COR-L47 (cell line): ENCODE measurements at regions not wholly inside any gene's neighbourhood (a gene's known extent, or its start where the extent isn't known, plus 50 kb on each side); places are given as distances from the start of the nearest gene placed in this dataset.
"Not testable (repeated sequence)": the region's sequence is repeated elsewhere in the genome, so short reads cannot be mapped to it uniquely, and the experiment has no call there.

ENCODE experiments used
- DNase-seq: peaks from one replicate; lab custom pipeline; 2025; lab: John Stamatoyannopoulos, UW

DNA sequence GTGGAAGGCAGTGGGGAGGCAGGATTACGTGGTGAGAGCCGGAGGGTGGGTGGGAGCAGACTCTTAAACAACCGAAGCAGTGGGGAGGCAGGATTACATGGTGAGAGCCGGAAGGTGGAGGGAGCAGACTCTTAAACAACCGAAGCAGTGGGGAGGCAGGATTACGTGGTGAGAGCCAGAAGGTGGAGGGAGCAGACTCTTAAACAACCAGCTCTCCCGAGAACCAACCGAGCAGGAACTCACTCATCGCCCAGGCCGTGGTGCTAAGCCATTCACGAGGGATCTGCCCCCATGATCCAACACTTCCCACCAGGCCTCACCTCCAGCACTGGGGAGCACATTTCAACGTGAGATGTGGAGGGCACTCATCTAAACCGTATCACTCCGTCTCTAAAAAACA is 87.7 kb downstream of the RTP5 start:
- DNase-seq, result no peak

- no peak for DNase-seq
Observed at GRCh38 chr2:241958818-241959545, 89.5 kb downstream of the RTP5 start.

GRCh38 chr2:241959751-241960269 is 90.3 kb downstream of the RTP5 start:
- no peak for DNase-seq

- no peak for DNase-seq
Observed at GRCh38 chr2:241961454-241961853, 91.9 kb downstream of the RTP5 start.

- no peak for DNase-seq
Observed at GRCh38 chr2:241964133-241964532, 94.6 kb downstream of the RTP5 start.

GRCh38 chr2:241965931-241966412 is 96.4 kb downstream of the RTP5 start:
- DNase-seq, result no peak

DNA sequence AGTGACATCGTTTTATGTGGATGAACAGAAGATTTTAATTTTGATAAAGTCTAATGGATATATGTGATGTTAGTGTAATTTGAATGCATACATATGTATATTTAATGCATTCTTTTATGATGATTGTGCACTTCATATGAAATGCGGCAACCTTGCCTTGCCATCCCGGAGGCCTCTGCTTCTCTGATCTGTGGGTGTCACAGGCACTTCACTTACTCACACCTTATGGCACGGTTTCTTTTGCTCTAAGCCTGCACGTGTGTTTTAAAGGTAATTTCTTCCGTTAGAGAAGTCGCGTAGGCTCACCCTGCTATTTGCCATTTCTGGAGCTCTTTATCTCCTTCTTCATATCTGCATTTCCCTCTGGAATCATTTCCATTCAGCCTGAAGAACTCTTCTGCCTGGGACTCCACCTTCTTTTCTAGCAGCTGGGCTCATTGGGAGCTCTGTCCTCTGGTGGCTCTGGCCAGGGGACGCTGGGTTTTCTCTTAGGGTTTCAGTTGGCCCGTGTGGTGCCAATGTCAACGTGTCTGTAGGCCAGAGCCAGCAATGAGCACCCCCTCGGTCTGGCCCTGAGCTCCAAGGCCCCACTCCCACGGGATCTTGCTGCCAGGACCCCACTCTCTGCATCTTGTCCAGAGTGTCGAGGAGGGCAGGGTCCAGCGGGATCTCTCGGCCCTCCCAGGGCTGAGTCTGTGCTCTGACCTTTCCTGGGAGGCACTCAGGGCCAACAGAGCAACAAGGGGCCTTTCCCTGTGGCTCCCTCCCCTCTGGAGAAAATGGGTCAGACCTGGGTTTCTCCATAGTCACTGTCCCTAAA is 97.3 kb downstream of the RTP5 start:
- DNase-seq, result no peak

GRCh38 chr2:241967467-241968144 is 98.1 kb downstream of the RTP5 start:
- DNase-seq, result no peak

DNA sequence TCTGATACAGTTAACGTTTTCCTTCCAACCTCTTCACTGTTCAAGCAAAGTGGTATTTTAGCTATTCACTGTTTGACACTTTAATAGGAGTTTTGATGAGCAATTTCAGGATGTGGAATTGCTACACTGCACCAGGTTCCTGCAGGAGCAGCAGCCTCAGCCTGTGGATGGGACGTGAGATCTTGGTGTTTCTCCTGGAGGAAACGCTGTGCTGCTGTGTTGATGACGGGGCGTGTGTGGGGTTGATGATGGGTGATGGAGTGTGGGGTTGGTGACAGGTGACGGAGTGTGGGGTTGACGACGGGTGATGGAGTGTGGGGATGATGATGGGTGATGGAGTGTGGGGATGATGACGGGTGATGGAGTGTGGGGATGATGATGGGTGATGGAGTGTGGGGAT is 98.9 kb downstream of the RTP5 start:
- no peak for DNase-seq

DNA sequence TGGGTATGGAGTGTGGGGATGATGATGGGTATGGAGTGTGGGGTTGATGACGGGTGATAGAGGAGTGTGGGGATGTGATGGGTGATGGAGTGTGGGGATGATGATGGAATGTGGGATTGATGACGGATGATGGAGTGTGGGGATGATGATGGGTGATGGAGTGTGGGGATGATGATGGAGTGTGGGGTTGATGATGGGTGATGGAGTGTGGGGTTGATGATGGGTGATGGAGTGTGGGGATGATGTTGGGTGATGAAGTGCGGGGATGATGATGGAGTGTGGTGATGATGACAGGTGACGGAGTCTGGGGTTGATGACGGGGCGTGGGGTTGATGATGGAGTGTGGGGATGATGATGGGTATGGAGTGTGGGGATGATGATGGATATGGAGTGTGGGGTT is 99.7 kb downstream of the RTP5 start:
- DNase-seq, result not testable (repeated sequence)

DNA sequence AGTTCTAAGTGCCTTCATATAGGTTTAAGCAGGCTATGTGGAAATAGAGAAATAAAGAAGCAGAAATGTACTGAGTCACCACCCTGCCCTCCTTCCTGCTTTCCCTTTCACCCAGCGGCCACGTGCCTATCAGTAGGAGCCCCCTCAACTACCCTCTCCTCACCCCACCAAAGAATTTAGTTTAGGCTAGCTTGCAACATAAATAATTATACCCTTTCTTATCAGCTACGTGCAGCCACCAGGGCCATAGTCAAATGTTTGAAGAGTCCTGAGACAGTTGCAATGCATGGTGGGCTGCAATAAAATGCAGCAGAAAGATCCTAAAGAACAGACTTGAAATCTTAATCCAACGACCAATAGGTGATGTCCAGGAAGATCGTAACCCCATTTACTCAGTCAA is 101.2 kb downstream of the RTP5 start:
- no peak for DNase-seq

DNA sequence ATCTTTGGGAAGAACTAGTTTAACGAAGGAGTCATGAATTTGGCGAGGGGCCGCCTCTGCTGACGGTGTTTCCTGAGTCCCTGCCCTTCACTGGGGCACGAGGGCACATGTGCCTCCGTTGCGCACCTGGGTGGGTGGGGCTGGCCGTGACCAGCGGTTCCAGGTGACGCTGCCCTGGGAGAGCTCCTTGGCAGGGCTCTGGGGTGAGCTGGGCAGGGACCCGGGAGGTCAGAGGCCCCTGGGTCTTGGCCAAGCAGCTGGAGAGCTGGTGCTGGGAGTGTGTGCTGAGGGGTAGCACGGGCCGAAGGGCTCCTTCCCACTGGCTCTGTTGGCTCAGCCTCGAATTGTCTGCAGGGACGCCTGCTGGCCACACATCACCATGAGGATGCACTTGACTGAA is 104.6 kb downstream of the RTP5 start:
- DNase-seq, result no peak

DNA sequence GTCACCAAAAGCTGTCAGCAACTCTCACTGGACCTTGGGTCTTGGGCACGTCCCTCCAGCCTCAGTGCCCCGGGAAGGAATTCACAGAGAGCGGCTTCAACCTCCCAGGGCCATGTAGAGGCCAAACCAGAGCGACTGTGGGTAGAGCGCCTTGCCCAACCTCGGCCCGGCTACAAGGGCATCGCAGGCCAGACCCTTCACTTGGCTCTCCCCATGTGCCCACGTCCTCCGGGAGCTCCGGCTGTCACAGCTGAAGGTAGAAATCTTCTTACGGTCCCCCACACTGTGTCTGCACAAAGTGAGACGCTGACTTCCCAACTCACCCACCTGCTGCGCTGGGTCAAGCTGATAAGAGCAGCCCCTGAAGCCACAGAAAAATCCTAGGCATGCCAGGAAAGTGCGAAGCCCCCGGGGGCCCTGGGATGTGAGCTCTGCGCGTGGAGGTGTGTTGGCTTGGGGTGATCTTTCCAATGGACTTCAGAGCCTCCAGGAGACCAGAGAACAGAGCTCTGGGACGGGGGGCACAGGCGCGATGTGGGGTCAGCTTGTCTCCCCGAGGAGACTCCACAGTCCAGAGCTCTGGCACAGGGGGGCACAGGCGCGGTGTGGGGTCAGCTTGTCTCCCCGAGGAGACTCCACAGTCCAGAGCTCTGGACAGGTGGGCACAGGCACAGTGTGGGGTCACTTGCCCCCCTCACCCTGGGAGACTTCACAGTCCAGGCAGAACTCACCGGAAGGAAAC is 105.5 kb downstream of the RTP5 start:
- no peak for DNase-seq

DNA sequence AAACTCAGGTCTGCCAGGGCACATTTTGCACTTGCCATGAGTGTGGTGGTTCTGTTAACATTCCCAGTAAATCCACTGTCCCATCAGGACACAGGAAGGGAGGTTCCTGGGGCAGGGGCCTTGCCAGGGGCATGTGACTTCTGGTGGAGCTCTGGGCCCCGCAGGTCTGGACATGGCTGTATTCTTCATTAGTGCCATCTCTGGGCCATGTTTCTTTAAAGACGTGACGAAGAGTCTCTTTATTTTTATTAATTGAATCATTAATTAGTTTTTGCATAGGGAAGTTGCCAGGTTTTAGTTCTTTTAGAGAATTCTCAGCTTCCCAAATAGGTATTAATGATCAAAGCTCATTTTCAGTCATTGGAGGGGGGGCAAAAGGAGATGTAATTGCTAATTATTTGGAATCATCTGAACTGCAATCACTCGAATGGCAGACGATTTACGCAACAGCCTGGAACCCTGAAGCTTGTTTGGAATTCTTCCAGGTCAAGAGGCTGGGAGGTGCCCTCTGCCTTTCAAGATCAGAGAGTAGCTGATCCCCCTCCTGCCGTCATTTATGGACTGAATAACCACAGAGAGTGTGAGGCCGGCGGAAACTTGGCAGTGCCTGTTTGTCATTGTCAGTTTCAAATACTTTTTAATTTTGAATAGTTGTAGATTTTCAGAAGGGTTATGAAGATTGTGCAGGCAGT is 106.2 kb downstream of the RTP5 start:
- no peak for DNase-seq

DNA sequence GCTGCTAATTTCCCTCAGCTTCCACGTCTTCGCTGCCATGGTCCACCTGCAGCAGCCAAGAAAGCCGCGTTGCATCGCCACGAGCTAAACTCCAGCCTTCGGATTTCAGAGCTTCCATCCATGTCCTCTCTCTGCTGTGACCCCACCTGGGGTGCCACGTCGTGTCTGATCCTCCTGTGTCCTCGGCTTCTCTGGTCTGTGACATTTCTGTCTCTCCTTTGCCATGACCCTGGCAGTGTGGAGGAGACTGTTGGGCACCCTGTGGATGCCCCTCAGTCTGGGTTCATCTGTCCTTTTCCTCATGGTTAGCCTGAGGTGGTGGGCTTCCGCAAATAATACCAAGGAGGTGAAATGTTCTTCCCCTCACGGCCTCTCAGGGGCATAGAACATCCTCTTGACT is 106.8 kb downstream of the RTP5 start:
- no peak for DNase-seq

- DNase-seq, result no peak
Observed at GRCh38 chr2:241977557-241978300, 108.2 kb downstream of the RTP5 start.

- DNase-seq, result no peak
Observed at GRCh38 chr2:241978670-241979069, 109.1 kb downstream of the RTP5 start.

DNA sequence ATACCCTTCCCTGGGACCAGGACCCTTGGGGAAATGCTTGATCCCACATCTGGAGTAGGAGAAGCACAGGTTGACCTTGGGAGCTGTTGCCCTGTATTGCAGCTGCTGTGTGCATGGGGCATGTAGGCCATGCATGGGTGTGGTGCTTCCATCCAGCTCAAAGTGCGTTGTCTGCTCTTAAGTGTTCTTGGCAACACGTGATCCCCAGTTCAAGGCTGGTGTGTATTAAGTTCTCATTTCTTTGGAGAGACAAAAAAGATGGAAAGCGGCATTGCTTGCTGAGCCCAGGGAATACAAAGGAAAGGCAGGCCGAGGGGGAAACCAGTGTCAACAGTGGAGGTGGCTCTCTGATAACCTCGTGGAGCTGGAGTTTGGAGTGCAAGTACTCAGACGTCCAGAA is 110.7 kb downstream of the RTP5 start:
- DNase-seq, result no peak

GRCh38 chr2:241981076-241981700 is 111.7 kb downstream of the RTP5 start:
- DNase-seq, result no peak
